Activated CD4-positive, alpha-beta T cell treated with anti-CD3 and anti-CD28 coated beads for 24 hours (primary cell): ENCODE measurements at regions not wholly inside any gene's neighbourhood (a gene's known extent, or its start where the extent isn't known, plus 50 kb on each side); places are given as distances from the start of the nearest gene placed in this dataset.
"Not testable (repeated sequence)": the region's sequence is repeated elsewhere in the genome, so short reads cannot be mapped to it uniquely, and the experiment has no call there.

Source experiments
- DNase-seq, 2 donors: peaks; one replicate each; pipeline ENCODE4 v3.0.0-alpha.2; 2020; ENCODE audit warnings: low read depth in 2 of 2

GRCh38 chr9:71273613-71274012 is 152.2 kb upstream of the TRPM3 start:
- no peak for DNase-seq

GRCh38 chr9:71271602-71272001 is 150.2 kb upstream of the TRPM3 start:
- DNase-seq = no peak

GRCh38 chr9:71270554-71270953 is 149.1 kb upstream of the TRPM3 start:
- no peak for DNase-seq

GRCh38 chr9:71269859-71270258 is 148.4 kb upstream of the TRPM3 start:
- no peak for DNase-seq

- no peak for DNase-seq
Observed at GRCh38 chr9:71268871-71269635, 147.6 kb upstream of the TRPM3 start.

GRCh38 chr9:71263451-71263850 is 142.0 kb upstream of the TRPM3 start:
- DNase-seq = no peak

- not testable (repeated sequence) for DNase-seq
Observed at GRCh38 chr9:71260419-71260818, 139.0 kb upstream of the TRPM3 start.

- no peak for DNase-seq
Observed at GRCh38 chr9:71254592-71255277, 133.3 kb upstream of the TRPM3 start.

- DNase-seq = no peak
Observed at GRCh38 chr9:71253011-71253410, 131.6 kb upstream of the TRPM3 start.

- no peak for DNase-seq
Observed at GRCh38 chr9:71250581-71250980, 129.2 kb upstream of the TRPM3 start.

- no peak for DNase-seq
Observed at GRCh38 chr9:71249729-71250317, 128.4 kb upstream of the TRPM3 start.

GRCh38 chr9:71245651-71246050 is 124.2 kb upstream of the TRPM3 start:
- DNase-seq = no peak

- no peak for DNase-seq
Observed at GRCh38 chr9:71243951-71244350, 122.5 kb upstream of the TRPM3 start.

- DNase-seq = no peak
Observed at GRCh38 chr9:71242081-71242480, 120.7 kb upstream of the TRPM3 start.

GRCh38 chr9:71237051-71237450 is 115.6 kb upstream of the TRPM3 start:
- DNase-seq = no peak

GRCh38 chr9:71233646-71234045 is 112.2 kb upstream of the TRPM3 start:
- no peak for DNase-seq

GRCh38 chr9:71223953-71224538 is 102.6 kb upstream of the TRPM3 start:
- no peak for DNase-seq

GRCh38 chr9:71218774-71219173 is 97.4 kb upstream of the TRPM3 start:
- no peak for DNase-seq

GRCh38 chr9:71213633-71214032 is 92.2 kb upstream of the TRPM3 start:
- DNase-seq = no peak

- no peak for DNase-seq
Observed at GRCh38 chr9:71210326-71210725, 88.9 kb upstream of the TRPM3 start.

- no peak for DNase-seq
Observed at GRCh38 chr9:71209890-71210289, 88.5 kb upstream of the TRPM3 start.

- no peak for DNase-seq
Observed at GRCh38 chr9:71202931-71203330, 81.5 kb upstream of the TRPM3 start.

GRCh38 chr9:71191708-71192107 is 70.3 kb upstream of the TRPM3 start:
- no peak for DNase-seq
